MM.1S (cell line): ENCODE measurements at regions not wholly inside any gene's neighbourhood (a gene's known extent, or its start where the extent isn't known, plus 50 kb on each side); places are given as distances from the start of the nearest gene placed in this dataset.

Experiments
- EZH2 ChIP-seq: fragments of 300-600 bp; sonication (generic); optimal IDR thresholded peaks from 2 replicates; pipeline ENCODE3; 2017; ENCODE audit warnings: low read depth, mild to moderate bottlenecking, antibody characterized with exemption, low read length, mixed read lengths
- EZH2phosphoT487 ChIP-seq: fragments of 300-600 bp; sonication (generic); IDR thresholded peaks from 2 replicates; pipeline ENCODE4 v1.6.1; 2018; ENCODE audit warnings: antibody characterized with exemption, low read length
- TF ChIP-seq, protein P1 (sequence below): fragments of 300-600 bp; sonication (generic); IDR thresholded peaks from 2 replicates; pipeline ENCODE4 v1.5.1; 2016; ENCODE audit warnings: antibody characterized with exemption, low read length, mixed read lengths

DNA sequence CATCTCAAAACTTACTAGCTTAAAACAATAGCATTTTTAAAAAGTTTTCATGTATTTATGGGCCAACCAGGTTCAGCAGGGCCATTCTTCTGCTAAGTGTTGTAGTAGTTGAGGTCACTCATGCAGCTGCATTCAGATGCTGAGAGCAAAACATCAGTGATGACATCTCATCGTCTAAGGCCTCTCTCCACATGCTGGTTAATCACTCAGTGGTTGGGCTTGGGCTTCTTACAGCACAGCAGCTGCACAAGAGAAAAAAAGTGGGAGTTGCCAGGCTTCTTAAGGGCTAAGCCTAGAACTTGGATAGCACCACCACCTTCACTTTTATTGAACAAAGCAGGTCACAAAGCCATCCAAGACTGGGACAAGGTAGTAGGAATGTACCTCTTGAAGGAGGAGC is 190.3 kb downstream of the IRS1 start:
- TF ChIP-seq, protein P1, sequence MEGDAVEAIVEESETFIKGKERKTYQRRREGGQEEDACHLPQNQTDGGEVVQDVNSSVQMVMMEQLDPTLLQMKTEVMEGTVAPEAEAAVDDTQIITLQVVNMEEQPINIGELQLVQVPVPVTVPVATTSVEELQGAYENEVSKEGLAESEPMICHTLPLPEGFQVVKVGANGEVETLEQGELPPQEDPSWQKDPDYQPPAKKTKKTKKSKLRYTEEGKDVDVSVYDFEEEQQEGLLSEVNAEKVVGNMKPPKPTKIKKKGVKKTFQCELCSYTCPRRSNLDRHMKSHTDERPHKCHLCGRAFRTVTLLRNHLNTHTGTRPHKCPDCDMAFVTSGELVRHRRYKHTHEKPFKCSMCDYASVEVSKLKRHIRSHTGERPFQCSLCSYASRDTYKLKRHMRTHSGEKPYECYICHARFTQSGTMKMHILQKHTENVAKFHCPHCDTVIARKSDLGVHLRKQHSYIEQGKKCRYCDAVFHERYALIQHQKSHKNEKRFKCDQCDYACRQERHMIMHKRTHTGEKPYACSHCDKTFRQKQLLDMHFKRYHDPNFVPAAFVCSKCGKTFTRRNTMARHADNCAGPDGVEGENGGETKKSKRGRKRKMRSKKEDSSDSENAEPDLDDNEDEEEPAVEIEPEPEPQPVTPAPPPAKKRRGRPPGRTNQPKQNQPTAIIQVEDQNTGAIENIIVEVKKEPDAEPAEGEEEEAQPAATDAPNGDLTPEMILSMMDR: no peak
- no peak for TF ChIP-seq EZH2
- TF ChIP-seq EZH2phosphoT487: no peak
